ENCODE measurements at regions not wholly inside any gene's neighbourhood (a gene's known extent, or its start where the extent isn't known, plus 50 kb on each side); places are given as distances from the start of the nearest gene placed in this dataset.

DNA sequence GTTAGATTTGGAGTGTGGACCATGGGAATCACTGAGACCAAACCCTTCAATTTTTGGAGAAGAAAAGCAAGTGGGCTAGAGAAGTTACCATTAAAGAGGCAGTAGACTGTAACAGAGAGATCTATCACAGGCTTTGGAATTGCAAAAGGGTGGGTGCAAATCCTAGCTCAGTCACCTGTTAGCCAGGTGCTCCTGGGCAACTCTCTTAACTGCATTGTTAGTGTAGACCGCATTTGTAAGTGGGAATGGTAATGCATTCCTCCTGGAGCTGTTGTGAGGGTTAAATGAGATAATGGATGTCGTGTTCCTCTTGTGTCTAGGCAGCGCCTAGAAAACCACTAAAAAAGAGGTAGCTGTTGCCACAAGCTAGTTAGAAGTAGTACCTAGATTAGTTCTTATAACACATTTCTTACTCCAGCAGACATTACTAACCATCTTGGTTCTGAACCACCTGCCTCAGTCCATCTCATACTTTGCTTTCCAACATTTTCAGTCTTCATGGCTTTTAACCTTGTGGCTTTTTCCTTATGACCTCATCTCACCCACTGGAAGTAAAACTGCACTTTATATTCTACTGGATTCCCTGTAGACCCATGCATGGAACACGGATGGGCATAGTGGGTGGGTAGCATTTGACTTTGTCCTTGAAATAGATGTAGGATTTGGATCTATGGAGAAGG, 153.0 kb downstream of the HIPK3 start:
- Histone ChIP-seq H3K4me1 (no peaks in the 10 kb centered on the region), H3K27ac (no peak overlapping the region), H3K4me2 (no peak overlapping the region), H3K27me3 (no peaks in the 10 kb centered on the region), H3K9ac (no peak overlapping the region), H3K9me3 (replicated peaks in 1 of 11) (no peaks in the 10 kb centered on the region), H3K4me3 (no peak overlapping the region), H4K20me1 (no peaks in the 10 kb centered on the region), H3K36me3 (no peaks in the 10 kb centered on the region)
- no peak for TF ChIP-seq Cebpa-rat (IDR thresholded peaks at IDR 0.05)
